Activated CD4-positive, alpha-beta T cell treated with anti-CD3 and anti-CD28 coated beads, Interleukin-2, Interleukin-6, amounts not matched to agents 100 ng/mL and 50 ng/mL, durations not matched to agents 16 hours and 8 hours (primary cell): ENCODE measurements at regions not wholly inside any gene's neighbourhood (a gene's known extent, or its start where the extent isn't known, plus 50 kb on each side); places are given as distances from the start of the nearest gene placed in this dataset.
"Not testable (repeated sequence)": the region's sequence is repeated elsewhere in the genome, so short reads cannot be mapped to it uniquely, and the experiment has no call there.

ENCODE experiments used
- DNase-seq: peaks from one replicate; pipeline ENCODE4 v3.0.0-alpha.2; 2020

GRCh38 chr4:67412153-67412712 lies 133.1 kb downstream of the CENPC start:
- not testable (repeated sequence) for DNase-seq

DNA sequence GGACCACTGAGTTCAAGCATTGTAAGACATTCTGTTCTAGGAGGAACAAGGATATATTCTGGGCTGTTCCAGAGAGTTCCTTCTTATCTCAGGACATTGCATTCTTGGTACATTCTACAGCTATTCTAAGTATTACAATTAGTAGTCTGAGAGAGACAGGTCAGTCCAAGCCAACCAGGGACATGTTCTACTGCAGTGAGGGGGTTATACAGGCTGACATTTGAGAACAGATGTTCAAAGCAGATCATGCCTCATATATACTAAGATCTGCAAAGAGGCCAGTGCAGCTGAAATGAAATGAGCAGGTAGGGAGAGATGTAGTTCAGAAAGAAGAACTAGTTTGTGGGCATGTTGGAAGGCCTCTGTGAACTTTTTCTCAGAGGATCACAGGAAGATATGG lies 142.0 kb downstream of the CENPC start:
- DNase-seq, result no peak

DNA sequence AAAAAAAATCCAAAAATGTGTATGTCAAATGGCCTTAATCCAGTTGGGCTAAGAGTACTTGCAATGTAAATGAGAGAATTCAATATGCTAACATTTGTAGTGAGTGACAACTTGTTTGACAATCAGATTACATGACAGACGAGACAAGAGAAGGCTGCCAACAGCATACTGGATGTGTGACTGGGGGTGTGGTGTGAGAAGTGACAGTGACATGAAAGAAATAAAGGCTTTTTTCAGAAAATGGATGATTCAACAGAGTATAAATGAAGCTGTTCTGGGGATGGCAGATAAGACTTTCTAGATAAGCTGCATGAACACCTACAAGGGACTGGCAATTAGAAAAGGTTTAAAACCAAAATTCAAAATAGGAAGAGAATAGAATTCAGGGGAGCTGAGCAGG lies 143.4 kb downstream of the CENPC start:
- no peak for DNase-seq

DNA sequence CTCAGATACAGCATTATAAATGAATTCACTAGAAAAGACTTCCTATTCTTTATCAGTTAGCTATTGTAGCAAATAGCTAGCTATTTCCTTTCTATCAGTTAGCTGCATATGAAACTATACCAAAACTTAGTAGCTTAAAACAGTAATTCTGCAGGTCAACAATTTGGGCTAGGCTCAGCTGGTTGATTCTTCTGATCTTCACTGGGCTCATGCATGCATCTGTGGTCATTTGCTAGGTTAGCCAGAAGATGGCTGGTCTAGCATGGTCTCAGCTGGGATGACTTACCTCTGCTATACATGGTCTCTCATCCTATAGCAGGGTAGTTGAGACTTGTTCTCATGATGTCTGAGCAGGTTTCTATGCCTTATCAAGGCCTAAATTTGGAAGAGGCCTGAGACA lies 147.4 kb downstream of the CENPC start:
- DNase-seq, result no peak

DNA sequence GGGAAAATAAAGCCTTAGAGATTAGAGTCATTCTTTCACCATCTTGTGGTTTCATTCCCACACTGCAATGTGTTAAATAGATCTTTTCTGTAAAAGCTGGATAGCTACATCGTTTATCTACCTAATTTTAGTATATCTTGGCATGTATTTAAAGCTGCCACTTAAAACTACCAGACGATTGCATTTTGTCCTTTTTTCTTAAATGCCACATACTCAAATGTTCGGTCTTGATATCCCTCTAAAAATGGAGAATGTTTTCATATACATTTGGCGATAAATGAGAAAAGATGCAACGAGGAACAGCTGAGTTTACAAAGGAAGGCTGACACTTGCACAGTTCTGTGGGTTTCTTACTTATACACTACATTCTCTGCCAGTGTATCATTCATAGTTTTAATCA lies 148.3 kb downstream of the CENPC start:
- no peak for DNase-seq

DNA sequence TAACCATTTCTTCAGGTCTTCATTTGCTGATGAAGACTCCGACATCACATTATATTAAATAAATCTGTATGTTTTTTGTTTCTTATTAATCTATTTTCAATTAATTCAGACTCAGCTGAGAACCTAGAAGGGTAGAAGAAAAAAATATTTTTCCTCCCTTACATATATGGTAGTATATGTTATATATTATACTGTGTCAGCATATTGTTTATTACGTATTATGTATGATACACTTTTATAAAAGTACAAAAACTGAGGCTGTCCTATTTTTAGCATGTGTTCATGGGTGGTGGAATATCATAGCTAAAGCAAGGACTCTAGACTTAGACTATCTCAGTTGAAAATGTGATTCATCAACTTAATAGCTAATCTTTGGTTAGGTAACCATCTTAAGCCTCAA lies 149.3 kb downstream of the CENPC start:
- DNase-seq, result no peak

DNA sequence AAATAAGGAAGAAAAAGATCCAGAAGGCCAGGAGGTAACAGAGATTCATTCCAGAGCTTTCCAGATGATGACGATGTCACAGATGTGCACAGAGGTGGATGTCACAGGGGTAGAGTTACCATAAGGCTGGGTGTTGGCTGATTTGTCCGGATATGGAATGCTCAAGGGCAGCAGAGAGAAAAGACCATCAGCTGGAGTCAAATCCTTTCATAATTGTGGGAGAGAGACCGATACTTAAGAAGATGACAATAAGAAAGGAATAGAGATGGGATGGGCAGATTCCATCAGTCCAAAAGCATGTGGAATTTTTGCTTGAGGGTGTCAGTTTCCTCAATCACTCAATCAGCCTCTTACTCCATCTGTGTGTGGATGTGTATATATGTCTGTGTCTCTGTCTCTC lies 150.4 kb downstream of the CENPC start:
- DNase-seq, result no peak

DNA sequence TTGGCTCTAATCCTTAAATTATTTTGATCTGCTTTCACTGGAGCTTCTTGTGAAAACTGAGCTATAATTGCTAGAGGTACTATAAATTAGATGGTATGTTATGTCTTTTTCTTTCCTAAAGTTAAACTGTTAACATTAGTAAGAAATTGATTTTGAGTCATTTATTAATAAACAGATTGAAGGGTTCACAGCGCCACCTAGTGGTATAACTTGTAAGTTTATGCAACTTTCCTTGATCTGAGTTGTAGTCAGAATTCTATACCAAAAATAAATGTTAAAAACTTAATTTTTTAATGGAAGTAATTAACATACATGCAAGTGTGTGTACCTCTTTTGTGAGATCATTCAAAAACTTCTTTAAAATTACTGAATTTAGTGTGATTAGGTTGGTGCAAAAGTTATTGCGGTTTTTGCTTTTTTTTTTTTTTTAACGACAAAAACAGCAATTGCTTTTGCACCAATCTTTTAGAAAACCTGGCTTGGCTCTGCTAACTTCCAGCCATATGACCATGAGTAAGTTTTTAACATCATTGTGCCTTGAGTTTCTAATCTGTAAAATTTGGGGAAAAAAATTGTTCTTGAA lies 151.5 kb downstream of the CENPC start:
- DNase-seq, result peak; percentile 39

DNA sequence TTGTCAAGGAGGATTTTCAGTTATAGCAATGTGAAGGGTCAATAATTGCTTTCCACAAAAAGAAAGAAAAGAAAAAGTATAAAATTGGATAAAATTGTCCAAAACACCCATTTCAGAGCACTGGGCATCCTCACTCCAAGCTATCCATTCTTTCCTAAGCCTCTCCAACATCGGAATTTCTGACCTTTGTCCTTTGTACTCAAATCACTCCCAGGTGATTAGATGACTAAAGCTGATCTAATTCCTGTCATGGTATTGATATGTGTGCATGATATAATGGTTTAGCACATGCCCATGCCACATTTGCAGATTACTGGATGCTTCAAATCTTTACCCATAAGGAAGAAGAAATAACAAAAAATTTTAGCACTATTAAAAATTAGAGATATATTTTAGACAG lies 152.3 kb downstream of the CENPC start:
- DNase-seq, result no peak

GRCh38 chr4:67381406-67381804 lies 163.9 kb downstream of the CENPC start:
- not testable (repeated sequence) for DNase-seq

DNA sequence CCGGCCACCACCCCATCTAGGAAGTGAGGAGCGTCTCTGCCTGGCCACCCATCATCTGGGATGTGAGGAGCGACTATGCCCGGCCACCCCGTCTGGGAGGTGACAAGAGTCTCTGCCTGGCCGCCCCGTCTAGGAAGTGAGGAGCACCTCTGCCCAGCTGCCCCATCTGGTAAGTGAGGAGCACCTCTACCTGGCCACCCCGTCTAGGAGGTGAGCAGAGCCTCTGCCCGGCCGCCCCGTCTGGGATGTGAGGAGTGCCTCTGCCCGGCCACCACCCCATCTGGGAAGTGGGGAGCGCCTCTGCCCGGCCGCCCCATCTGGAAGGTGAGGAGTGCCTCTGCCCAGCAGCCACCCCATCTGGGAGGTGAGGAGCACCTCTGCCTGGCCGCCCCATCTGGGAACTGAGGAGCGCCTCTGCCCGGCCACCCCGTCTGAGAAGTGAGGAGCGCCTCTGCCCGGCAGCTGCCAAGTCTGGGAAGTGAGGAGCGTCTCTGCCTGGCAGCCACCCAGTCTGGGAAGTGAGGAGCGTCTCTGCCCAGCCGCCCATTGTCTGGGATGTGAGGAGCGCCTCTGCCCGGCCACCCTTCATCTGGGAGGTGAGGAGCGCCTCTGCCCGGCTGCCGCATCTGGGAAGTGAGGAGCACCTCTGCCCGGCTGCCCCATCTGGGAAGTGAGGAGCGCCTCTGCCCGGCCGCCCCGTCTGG lies 164.4 kb downstream of the CENPC start:
- not testable (repeated sequence) for DNase-seq

- no peak for DNase-seq
These were observed 165.1 kb downstream of the CENPC start for GRCh38 chr4:67380154-67380553.

DNA sequence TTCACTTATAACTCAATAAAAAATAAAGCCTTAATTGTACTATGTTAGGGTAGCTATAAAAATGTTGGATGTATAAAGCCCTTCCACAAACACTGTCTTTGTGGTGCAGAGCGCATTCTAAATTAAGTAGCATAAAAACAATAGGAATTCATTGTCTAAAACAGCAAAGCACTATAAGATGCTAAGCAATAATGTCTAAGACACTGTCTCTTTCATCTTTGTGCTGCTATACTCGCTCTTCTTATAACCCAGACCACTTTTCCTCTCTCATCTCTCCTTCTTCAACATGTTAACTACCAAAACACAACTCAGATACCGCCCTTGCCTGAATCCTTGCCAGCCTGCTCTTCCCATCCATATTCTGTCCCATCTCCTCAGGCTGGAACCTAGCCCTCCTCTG lies 170.0 kb downstream of the CENPC start:
- no peak for DNase-seq

- DNase-seq, result no peak
These were observed 173.7 kb downstream of the CENPC start for GRCh38 chr4:67371615-67372014.

- DNase-seq, result no peak
These were observed 178.9 kb downstream of the CENPC start for GRCh38 chr4:67366311-67366861.

GRCh38 chr4:67365661-67366245 lies 179.6 kb downstream of the CENPC start:
- DNase-seq, result no peak

DNA sequence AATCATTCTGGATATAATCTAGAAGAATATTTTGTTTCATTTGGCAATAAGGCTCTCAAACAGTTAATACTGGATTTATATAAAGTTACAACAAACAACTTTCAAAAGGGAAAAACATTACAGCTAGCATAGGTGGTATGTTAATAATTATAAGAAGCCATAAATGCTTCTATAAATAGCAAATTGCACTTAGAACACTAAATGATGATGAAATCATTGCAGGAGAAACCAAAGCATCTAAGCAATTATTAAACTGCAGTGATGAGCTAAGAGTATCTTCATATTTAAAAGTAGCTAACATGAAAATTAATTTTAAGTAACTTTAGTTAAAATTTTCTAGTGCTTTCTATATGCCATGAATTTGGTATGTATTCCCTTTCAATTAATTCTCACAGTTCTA lies 189.5 kb downstream of the CENPC start:
- DNase-seq, result no peak

GRCh38 chr4:67346654-67347053 lies 198.6 kb downstream of the CENPC start:
- no peak for DNase-seq

GRCh38 chr4:67344594-67345380 lies 200.5 kb downstream of the CENPC start:
- no peak for DNase-seq

DNA sequence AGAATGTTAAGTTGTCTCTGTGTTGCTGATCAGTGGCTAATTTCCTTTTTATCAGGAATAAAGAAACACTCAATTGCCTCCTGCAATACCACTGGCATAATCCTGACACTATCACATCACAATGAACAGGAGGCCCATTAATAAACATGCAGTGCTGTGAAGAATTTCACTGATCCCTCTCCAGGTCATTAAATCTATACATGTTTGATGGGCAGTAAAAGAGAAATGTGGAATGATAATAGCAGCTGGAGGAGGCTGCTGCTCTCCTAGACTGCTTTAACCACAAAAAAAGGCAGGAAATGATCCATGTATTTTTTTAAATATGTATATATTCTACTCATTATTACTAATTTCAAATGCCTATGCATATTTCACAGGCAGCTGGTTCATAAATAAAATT lies 202.1 kb downstream of the CENPC start:
- no peak for DNase-seq

DNA sequence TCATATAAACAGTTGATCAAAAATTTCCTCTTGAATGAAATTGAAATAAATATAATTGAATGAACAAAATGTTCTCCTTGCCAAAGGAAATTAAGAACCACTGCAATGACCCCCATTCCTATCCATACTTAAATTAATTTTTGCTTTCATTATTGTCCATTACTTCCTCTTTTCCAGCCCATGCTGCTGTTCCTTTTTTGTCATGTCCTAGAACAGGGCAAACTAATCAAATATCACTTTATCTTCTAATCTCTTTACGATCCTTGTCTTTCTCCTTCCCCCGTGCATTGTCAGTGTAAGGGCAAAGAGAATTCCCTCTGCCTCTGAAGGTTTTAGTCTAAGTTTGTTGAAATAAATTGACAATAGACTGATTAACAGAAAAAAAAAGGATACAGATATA lies 203.0 kb downstream of the CENPC start:
- no peak for DNase-seq

GRCh38 chr4:67333664-67334063 lies 211.6 kb downstream of the CENPC start:
- DNase-seq, result no peak

DNA sequence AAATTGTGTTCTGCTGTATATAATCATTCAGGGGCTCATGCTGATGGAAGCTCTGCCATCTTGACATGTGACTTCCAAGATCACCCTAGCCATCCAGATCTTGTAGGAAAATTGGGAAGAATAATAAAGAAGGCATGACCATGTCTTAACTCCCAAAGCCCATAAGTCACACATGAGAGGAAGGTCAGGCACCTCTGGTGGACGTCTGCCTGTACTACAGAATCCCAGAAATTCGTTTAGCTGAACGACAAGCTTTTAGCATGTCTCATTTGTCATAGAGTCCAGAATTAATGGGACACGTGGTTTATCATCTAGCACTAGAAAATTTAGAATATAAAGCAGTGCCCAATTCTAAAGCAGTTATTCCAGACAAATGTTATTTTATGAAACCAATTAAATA lies 212.7 kb downstream of the CENPC start:
- DNase-seq, result peak; percentile 4
